Vagina (tissue), 2 donors: ENCODE measurements at regions not wholly inside any gene's neighbourhood (a gene's known extent, or its start where the extent isn't known, plus 50 kb on each side); places are given as distances from the start of the nearest gene placed in this dataset.
"Not testable (repeated sequence)": the region's sequence is repeated elsewhere in the genome, so short reads cannot be mapped to it uniquely, and the experiment has no call there.

Source experiments
- CTCF ChIP-seq, 3 experiments: fragments of 450-650 bp in 2 of 3; fragments of 200-600 bp in 1 of 3; sonication (generic) in 1 of 3; IDR thresholded peaks; one replicate each; pipeline ENCODE4 v1.5.1; 2017 to 2019; ENCODE audit warnings: antibody characterized with exemption in 3 of 3, mild to moderate bottlenecking in 2 of 3, moderate library complexity in 2 of 3
- POLR2AphosphoS5 ChIP-seq, 2 donors: sonication (generic); formaldehyde crosslinking; IDR thresholded peaks; one replicate each; pipeline ENCODE4 v1.9.0; 2017; ENCODE audit warnings: antibody characterized with exemption in 2 of 2, mild to moderate bottlenecking in 2 of 2, low read depth in 1 of 2; ENCODE audit not compliant: insufficient read depth in 1 of 2

- TF ChIP-seq CTCF (IDR thresholded peaks at IDR 0.05); POLR2AphosphoS5 (IDR thresholded peaks at IDR 0.05; ENCODE audit: insufficient read depth in 1 of 2, low read depth in 1 of 2): not testable (repeated sequence)
These were observed 98.1 kb downstream of the ARRDC3 start for GRCh38 chr5:91285062-91285461.
